ENCODE measurements at regions not wholly inside any gene's neighbourhood (a gene's known extent, or its start where the extent isn't known, plus 50 kb on each side); places are given as distances from the start of the nearest gene placed in this dataset.
"Not testable (repeated sequence)": the region's sequence is repeated elsewhere in the genome, so short reads cannot be mapped to it uniquely, and the experiment has no call there.

- no peak for DNase-seq
Measured at GRCh38 chr9:71632776-71633175, 135.5 kb downstream of the CEMIP2 start.

GRCh38 chr9:71630377-71630995 lies 137.8 kb downstream of the CEMIP2 start:
- no peak for DNase-seq

DNA sequence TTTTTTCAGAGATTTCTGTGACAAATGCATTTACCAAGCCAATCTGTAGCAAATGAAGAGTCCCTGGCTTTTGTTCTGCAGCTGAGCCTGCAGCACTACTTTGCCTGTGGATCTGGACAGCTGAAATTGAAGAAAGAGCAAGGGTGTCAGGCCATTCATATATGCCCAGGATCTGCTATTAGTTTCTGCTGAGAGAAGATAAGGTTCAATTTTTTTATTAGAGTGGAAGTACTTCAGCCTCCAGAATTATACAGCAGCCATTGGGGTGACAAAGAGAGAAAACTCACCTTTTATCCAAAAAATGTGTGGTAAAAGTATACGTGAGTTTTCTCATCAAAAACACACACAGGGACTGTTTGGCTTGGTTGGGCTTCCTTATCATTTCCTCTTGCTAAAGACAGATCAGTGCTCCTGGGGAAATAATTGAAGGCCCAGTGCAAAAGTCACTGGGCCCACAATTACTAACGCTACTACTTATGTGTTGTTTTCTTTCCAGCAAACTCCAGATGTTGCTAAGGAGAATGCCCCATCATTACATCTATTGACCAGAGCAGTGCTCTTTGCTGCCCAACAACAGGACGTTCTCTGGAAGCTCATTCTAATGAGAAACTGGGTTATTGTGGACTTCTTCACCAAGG lies 138.6 kb downstream of the CEMIP2 start:
- DNase-seq, result no peak

GRCh38 chr9:71628247-71628646 lies 140.1 kb downstream of the CEMIP2 start:
- DNase-seq, result no peak

DNA sequence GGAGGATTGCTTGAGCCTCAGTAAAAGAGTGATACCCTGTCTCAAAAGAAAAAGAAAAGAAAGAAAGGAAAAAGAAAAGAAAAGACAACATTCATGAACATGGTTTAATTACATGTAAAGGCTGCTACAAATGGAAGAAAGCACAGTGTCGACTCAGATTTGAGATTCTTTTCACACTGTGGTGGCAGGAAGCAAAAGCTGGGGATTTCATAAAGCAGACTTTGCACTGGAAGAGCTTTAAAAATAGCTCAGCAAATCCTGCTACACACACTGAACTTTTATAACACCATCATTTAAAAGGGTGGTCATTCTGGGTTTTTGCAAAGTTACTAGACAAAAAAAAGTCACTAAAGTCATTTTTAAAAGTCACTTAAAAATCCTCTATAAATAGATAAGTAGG lies 140.8 kb downstream of the CEMIP2 start:
- DNase-seq, result no peak

GRCh38 chr9:71626395-71626794 lies 141.9 kb downstream of the CEMIP2 start:
- DNase-seq, result no peak

DNA sequence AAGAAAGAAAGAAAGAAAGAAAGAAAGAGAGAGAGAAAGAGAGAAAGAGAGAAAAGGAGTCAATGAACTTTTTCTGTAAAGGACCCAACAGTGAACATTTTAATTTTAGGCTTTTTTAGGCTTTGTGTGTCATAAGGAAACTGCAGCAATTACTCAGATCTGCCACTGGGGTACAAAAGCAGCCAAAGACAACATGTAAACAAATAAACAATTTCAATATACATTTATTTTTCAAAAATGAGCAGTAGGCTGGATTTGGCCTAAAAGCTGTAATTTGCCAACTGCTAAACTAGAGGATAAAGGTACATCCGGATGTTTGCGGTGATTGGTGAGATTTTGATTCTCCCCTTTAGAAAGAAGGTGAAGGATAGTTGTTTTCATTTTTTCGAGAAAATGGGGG lies 143.6 kb downstream of the CEMIP2 start:
- no peak for DNase-seq

GRCh38 chr9:71620746-71621145 lies 147.6 kb downstream of the CEMIP2 start:
- DNase-seq, result no peak

- no peak for DNase-seq
Measured at GRCh38 chr9:71620331-71620730, 148.0 kb downstream of the CEMIP2 start.

GRCh38 chr9:71619926-71620325 lies 148.4 kb downstream of the CEMIP2 start:
- DNase-seq, result no peak

GRCh38 chr9:71614409-71615010 lies 153.8 kb downstream of the CEMIP2 start:
- no peak for DNase-seq

DNA sequence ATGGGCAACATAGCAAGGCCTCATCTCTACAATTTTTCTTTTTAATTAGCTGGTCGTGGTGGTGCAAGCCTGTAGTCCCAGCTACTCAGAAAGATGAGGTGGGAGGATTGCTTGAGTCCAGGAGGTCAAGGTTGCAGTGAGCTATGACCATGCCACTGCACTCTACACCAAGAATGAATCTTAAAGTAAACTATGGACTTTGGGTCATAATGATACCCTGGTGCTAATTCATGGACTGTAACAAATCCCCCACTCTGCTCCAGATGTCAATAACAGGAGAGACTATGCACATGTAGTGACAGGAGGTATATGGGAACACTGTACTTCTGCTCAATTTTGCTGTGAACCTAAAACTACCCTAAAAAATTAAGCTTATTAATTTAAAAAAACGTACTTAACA lies 155.4 kb downstream of the CEMIP2 start:
- DNase-seq, result no peak

DNA sequence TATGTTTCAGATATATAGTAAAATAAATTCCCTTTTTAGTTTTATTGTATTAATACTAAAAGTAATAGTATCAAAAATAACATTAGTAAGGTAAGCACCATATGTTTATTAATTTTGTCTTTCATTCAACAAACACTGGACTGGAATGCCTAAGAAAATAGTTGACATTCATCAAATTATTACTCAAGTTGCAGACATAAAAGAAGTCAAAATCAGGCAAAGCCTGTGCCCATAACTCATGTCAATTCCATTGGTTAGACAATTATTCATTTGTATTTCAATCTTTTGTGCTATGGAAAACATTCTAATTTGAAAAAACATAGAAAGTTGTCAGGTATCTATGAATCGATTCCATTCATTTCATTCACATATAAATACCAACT lies 158.9 kb downstream of the CEMIP2 start:
- DNase-seq, result no peak

DNA sequence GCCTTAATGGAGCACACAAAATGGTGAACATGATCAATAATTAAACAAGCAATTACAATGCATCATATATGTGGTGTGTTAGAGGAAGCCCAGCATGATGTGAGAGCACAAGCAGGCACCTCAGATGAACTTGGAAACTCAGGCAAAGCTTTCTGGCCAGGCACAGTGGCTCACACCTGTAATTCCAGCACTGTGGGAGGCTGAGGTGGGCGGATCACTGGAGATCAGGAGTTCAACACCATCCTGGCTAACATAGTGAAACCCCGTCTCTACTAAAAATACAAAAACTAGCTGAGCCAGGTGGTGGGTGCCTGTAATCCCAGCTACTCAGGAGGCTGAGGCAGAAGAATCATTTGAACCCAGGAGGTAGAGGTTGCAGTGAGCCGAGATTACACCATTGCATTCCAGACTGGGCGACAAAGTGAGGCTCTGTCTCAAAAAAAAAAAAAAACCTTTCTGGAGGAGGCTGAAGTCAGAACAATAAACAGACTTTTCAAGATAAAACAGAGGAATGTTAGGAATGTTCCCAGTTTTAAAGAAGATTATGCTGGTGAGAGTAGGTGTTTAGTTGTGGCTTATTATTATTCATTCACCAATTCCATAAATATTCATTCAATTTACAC lies 159.4 kb downstream of the CEMIP2 start:
- DNase-seq, result no peak

- no peak for DNase-seq
Measured at GRCh38 chr9:71608021-71608420, 160.3 kb downstream of the CEMIP2 start.

DNA sequence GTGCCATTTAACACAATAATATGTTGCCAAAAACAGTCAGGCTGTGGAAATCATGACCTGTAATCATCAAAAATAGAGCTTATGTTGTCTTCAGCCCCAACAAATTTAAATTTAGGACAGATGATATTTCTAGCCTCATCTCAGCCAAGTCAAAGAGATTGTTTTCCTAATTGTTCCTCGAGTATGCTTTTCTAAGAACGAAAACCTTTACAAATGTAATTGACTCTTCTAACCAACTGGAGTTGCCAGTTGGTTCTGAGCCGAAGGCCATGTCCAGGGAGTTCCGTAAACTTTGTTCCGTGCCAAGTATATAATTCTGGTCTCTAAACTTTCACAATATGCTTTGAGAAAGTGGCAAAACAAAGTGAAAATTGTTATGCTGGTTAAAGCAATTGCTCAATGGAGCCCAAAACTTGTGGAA lies 160.8 kb downstream of the CEMIP2 start:
- DNase-seq, result no peak

DNA sequence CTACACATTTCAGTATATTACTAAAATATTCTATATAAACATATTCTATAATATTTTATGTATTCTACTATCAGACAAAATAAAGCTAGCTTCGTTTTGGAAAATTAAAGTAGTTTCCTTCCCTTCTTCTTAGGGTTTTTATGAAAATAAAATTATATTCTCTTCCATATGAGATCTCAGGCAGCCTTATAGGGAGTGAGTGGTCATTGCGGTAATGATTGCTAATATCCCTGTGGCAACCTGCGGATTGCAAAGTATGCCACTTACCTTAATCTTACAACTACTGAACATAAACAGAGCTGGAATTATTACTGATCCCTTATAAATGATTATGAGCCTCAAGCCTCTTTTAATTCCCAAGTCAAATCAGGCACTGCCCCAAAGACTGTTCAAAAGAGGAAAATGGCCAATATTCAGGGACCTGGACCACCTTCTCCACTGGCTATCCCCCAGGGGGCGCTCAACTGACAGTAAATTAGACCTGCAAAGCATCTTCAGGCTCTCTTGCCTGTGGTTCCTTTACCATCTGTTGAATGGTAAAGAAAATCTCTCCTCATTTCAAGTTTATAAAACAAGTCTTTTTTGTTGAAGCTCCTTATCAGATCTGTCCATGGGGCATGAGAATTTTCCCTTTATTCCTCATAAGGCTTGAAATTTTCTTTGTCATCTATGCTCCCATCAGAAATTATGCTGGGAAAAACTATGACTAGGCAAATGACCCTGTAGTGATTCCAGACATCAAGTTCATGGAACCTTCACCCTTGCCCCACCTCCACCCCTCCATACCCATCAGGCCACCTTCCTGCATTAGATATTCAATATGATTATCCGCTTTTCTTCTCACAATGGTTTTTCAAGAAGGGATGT lies 163.9 kb downstream of the CEMIP2 start:
- DNase-seq, result peak; percentile 85

DNA sequence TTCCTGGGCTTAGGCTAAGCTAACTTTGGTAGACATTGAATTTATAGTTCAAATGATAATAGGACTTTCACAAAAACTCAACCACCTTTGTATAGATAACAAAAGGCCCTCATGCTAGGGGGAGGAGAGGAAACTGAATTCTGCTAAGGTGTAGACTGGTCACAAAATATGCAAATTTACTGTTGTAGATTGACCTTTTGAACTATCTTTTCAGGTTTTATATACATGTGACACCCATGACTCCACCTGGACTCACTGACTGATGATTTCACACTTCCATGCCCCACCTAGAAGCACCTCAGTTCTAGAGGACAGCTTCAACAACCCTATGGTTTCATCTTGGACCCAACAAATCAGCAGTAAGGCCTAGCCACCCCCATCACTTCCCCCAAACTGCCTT lies 165.7 kb downstream of the CEMIP2 start:
- no peak for DNase-seq

DNA sequence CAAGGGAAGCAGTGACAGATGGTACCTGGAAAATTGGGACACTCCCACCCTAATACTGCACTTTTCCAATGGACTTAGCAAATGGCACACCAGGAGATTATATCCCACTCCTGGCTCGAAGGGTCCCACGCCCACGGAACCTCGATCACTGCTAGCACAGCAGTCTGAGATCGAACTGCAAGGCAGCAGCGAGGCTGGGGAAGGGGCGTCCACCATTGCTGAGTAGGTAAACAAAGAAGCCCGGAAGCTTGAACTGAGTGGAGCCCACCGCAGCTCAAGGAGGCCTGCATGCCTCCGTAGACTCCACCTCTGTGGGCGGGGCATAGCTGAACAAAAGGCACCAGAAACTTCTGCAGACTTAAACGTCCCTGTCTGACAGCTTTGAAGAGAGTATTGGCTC lies 172.6 kb downstream of the CEMIP2 start:
- DNase-seq, result not testable (repeated sequence)

DNA sequence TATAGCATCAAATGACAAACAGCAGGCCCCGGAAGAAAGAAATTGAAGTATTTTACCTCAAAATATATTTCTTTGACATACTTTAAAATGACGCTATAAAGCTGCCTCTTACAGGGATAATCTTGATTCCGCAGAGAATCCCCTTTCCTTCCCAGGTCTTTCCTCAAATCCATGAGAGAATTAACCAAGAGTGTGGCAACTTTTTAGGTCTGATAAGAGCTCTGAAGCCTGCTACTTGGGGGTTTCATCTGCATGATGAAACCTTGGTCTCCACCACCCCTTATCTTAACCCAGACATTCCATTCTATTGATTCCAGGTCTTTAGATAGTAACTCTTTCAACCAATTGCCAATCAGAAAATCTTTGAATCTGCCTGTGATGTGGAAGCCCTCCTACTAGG lies 173.8 kb downstream of the CEMIP2 start:
- no peak for DNase-seq

GRCh38 chr9:71592400-71592799 lies 175.9 kb downstream of the CEMIP2 start:
- DNase-seq, result no peak

- no peak for DNase-seq
Measured at GRCh38 chr9:71590362-71590761, 178.0 kb downstream of the CEMIP2 start.

GRCh38 chr9:71589612-71590011 lies 178.7 kb downstream of the CEMIP2 start:
- no peak for DNase-seq
